Head of caudate nucleus (tissue), 42 donors: ENCODE measurements at regions not wholly inside any gene's neighbourhood (a gene's known extent, or its start where the extent isn't known, plus 50 kb on each side); places are given as distances from the start of the nearest gene placed in this dataset.
"Not testable (repeated sequence)": the region's sequence is repeated elsewhere in the genome, so short reads cannot be mapped to it uniquely, and the experiment has no call there.

Experiments used
- DNase-seq, 42 donors: peaks; one replicate each; pipeline versions ENCODE4 v3.0.0 to v3.0.0-alpha.2; 2020 to 2021; ENCODE audit warnings: mixed read lengths in 7 of 42
- intact Hi-C: fragments of 100-400 bp; cut with DNase I; formaldehyde crosslinking; loops from one replicate; pipeline ENCODE4 v1.15.0; 2022

DNA sequence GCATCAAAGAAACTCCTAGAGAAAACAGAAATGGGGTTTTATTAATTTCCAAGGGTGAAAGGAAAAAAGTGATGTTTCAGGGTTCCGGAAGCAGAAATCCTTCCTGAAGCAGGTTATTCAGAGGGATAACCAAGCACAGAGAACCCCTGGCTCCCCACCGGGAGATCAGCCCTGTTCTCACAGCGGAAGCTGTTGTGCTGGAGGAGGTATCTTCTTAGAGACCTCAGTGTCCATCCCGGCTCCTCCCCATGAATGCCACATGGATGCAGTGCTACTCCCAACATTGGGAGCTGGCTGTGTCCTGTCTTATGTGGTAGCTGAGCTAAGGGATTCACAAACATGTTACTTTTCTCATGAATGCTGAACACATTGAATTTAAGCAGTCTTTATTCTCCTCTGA, 80.9 kb upstream of the IRX2 start:
- DNase-seq: no peak
- intact Hi-C loops: no loop called here

DNA sequence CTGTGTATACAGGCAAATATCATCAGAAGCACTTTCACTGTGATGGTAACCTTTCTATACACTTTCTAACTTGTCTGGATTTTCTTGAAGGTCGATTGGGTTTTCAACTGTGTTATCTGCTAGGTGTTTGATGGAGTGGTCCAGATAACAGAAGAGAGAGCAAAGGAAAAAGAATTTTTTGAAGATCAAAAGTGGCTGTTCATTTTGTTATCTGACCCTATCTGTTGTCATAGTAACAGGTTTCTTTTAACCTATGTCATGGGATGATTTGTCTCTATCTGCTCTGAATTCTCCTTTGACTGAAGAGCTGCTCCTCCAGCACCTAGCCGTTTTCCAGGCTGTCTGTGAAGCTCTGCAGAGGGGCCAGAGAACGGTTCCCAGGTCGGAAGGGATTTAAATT, 77.8 kb upstream of the IRX2 start:
- no peak for DNase-seq
- intact Hi-C loops: no loop called here

DNA sequence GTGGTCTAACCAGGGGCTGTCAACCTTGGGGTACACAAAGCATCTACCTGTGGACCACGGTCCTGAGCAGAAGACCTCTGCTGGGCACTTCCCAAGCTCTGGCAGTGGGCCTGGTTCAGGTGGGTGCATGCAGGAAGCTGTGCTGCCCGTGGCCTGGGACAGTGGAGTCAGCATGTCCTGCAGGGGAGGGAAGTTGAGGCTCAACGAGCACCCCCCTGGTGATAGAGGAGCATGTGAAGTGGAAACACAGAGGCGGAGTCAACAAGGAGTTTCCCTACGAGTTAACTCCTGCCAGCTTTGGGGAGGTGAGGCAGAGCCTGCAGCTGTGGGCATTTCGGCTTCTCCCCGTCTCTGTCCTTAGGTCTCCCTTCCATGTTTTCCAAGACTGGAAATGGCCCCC, 67.5 kb upstream of the IRX2 start:
- intact Hi-C loops: no loop called here
- no peak for DNase-seq

DNA sequence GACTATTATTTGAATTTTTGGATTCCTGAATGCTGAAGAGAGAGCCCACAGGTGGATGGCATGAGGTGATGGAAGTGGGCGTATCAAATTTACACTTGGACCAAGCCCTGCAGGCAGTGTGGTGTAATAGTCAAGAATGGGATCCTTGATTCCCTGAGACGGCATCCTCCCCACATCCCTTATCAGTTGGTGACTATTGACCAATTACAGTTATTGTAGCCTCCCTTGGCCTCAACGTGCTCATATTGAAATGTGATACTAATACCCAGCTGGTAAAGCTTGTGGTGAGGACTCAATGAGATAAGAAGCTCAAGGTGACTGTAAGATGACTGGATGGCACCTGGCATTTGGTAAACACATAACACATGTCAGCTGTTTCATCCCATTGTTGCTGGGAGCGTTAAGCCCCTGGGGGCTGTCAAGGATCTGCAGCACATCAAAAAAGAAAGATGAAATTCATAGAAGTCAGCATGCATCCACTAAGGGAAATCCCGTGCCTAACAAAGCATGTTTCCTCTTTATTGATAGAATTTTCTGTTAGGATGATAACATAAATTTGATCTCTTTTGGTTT, 65.6 kb upstream of the IRX2 start:
- DNase-seq: no peak
- intact Hi-C loops: no loop called here

DNA sequence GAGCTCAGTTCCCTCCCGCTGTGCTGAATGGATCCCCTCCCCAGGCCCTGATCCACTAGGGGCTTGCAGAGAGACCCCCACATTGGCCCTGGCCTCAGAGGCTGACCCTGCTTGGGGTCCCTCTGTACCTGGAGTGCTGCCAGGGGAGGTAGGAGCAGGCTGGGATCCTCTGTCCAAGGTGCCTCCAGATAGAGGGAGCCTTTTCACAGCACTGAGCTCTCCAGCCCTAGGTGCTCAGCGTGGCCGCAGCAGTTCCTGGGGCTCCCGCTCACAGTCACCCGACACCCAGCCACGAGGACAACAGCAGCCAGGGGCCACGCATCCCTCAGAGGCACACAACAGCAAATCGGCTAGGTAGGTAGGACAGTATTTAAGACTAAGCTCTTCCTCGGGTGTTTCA, 62.2 kb upstream of the IRX2 start:
- intact Hi-C loops: no loop called here
- no peak for DNase-seq

DNA sequence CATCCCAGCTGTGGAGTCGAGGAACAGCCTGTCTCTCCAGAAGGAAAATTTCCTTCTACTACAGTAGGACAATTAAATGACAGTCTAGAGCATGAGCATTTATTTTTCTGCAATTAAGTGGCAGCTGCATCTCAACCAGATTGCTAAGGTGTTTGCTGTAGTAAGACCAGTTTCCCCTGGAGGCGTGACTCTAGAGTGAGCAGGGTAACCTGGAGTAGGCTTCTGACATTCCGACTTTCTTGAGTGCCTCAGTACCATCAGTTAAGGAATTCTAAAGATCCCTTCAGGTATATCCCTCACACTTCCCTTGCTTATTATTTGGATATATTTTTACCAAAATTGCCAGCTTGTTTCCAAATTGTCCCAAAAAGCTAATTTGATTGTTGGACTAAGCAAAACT, 59.2 kb upstream of the IRX2 start:
- no peak for DNase-seq
- intact Hi-C loops: no loop called here

DNA sequence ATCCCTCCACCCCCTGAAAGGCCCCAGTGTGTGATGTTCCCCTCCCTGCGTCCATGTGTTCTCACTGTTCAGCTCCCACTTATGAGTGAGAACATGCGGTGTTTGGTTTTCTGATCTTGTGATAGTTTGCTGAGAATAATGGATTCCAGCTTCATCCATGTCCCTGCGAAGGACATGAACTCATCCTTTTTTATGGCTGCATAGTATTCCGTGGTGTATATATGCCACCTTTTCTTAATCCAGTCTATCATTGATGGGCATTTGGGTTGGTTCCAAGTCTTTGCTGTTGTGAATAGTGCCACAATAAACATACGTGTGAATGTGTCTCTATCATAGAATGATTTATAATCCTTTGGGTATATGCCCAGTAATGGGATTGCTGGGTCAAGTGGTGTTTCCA, 55.8 kb upstream of the IRX2 start:
- intact Hi-C loops, DNase-seq: not testable (repeated sequence)

DNA sequence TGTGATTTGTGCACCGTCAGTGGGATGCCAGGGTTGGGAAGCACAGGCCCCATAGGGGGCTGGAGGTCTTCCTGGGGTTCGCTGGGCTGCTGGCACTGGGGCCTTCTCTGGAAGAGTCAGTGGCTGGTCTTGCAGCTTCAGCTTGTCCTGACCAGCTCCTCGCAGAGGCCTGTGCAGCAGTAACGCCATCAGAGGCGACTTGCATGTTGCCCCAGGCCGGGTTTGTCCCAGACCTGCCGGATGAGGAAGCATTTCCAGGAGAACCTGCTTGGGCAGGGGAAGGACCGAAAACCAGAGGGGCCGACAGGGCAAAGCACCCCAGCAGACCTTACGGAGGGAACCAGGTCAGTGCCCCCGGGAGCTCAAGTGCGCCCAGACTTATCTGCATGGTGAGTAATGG, 54.7 kb upstream of the IRX2 start:
- intact Hi-C loops: no loop called here
- no peak for DNase-seq

DNA sequence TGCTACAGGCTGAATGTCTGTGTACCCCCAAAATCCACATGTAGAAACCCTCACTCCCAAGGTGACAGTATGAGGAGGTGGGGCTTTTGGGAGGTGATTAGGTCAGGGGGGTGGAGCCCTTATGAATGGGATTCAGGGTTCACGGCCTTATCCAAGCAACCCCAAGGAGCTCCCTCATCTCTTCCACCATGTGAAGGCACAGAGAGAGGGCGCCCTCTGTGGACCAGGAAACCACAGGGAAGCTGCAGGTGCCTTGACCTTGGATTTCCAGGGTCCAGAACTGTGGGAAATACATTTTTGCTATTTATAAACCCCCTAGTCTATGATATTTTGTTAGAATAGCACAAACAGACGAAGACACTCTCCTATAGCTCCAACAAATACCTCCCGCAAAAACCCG, 53.6 kb upstream of the IRX2 start:
- intact Hi-C loops: no loop called here
- DNase-seq: no peak

DNA sequence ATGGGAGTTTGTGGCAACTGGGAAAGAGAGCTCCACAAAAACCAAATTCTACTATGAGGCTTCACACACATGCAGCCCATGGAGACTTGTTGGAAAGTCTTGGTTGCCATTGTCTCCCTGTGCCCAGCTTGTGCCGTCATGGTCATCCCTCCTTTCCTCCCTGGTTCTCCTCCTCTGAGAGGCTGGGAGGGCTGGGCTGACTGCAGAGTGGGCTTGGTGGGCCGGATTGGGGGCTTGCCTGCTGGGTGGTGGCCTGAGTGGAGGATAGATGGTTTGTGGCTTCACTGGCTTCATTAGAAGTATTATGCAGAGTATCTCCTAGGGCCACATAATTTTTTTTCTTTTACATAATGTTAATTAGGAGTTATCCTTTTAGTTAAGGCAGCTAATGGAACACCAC, 52.3 kb upstream of the IRX2 start:
- intact Hi-C loops: no loop called here
- no peak for DNase-seq

DNA sequence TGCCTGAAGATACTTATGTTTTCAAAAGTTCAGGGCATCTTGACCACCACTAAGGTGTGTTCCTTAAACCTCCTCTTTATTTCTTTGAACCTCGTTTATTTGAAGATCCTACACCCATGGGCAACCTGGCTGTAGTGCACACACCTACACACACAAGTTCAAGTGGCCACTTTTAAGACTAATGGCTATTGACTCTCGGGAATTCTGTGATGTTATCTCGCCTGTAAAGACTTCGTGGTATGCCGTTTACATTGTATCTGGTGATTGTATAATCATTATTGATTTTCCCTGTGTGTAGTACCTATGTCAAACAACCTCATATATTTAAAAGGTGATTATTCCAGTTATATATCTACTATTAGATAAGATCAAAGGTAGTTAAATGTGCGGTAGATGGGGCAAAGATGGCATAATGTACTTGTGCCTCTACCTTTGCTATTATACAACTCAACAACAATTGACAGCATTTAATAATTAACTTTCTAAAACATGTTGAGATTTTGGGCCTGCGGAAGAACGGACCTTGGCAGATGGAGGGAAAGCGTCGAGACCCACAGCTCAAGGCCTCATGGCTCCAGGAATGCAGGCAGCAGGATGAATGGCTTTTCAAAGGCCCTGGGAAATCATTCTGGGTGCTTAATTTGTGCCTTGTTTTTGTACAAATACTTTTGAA, 51.4 kb upstream of the IRX2 start:
- no peak for DNase-seq
- intact Hi-C loops: no loop called here

DNA sequence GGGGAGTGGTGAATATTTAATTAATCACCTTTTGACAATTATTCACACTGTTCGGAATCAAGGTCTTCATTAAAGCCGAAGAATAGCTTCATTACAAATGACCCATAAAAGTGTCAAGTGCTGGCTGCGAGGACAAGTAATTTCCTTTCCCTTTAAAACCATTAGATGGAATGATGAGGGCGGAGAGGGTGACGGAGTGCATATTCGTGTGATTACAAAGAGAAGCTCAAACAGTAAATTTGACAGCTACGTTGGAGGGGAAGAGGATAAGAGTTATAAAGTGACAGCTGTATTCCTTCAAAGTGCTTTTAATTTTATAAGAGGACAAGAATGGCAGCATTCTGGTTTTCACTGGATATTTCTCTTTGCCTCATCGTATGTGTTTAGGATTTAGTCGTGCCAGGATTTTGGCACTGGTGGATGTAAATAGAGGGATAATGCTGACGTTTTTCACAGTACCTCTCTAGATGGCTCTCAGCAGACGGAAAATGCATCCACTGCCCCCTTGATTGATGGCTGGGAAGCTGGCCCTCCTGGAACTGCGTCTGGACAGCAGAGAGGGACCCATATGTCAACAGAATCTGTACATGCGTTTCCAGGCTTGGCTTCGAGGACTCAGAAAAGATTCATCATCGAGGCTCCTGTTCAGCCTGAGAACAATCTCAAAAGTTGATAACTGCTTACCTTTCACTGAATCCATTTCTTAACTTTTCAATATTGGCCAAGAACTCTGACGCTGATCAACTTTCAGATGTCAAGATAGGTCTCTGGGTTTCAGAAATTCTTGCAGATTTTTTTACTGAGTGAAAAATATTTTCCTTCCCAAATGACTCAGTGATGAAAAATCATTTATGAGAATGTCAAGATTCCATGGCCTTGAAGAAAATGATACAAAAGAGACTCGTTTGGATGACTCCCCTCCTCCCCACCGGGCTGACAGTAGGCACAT, 50.4 kb upstream of the IRX2 start:
- intact Hi-C loops: no loop called here
- DNase-seq: peak in 5 of 42 donors; percentile 11 to 42 (median 20)
